ENCODE measurements at regions not wholly inside any gene's neighbourhood (a gene's known extent, or its start where the extent isn't known, plus 50 kb on each side); places are given as distances from the start of the nearest gene placed in this dataset.

DNA sequence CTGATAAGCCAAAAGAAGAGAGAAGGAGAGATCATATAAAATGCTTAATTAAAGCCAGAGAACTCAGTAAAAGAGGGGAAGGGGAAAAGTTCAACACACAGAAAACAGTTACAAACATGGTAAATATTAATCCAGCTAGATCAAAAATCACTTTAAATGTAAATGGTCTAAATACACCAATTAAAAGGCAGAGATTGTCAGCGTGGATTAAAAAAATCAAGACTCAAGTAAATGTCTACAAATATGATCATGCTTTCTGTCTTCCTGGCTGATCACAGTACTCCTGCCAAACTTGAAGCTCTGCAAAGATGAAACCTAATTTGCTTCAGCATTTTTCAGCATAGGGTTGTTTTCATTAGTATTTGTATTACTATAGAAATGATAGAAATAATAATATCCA lies 54.6 kb upstream of the RNF32 start:
- no peak for DNase-seq
- WGBS (ENCODE audit: insufficient coverage): no CpG with 5 or more reads among the region's 1 CpG
- no peak overlapping the region for H3K9ac ChIP-seq (ENCODE audit: low read length)
- Mint-ChIP-seq H3K4me1 (no peaks in the 10 kb centered on the region), H3K27me3 (peaks cover 4% of the 10 kb centered on the region), H3K27ac (no peak overlapping the region), H3K4me3 (no peak overlapping the region), H3K9me3 (ENCODE audit: insufficient read depth) (peaks cover 3% of the 10 kb centered on the region)
- no peak for ATAC-seq (ENCODE audit: low read depth)
- no peaks in the 10 kb centered on the region for H3K79me2 ChIP-seq (ENCODE audit: control insufficient read depth, insufficient read depth, low read length)
- no peak overlapping the region for H3K4me3 ChIP-seq (ENCODE audit: control extremely low read depth in 1 of 5, extremely low read depth in 1 of 5, insufficient read depth in 1 of 5, low read depth in 2 of 5, low read length in 4 of 5)
- no peaks in the 10 kb centered on the region for H4K20me1 ChIP-seq (ENCODE audit: control insufficient read depth, insufficient read depth, low read length, poor library complexity, severe bottlenecking)
- H3K27me3 ChIP-seq (replicated peaks in 1 of 4; ENCODE audit: control extremely low read depth in 1 of 4, control insufficient read depth in 3 of 4, insufficient read depth in 4 of 4, low read length in 3 of 4): no peaks in the 10 kb centered on the region
- TF ChIP-seq EZH2 (IDR thresholded peaks at IDR 0.05; ENCODE audit: borderline replicate concordance, insufficient read depth, low read depth, low read length, poor library complexity, severe bottlenecking): no peak
- TF ChIP-seq, protein P1, sequence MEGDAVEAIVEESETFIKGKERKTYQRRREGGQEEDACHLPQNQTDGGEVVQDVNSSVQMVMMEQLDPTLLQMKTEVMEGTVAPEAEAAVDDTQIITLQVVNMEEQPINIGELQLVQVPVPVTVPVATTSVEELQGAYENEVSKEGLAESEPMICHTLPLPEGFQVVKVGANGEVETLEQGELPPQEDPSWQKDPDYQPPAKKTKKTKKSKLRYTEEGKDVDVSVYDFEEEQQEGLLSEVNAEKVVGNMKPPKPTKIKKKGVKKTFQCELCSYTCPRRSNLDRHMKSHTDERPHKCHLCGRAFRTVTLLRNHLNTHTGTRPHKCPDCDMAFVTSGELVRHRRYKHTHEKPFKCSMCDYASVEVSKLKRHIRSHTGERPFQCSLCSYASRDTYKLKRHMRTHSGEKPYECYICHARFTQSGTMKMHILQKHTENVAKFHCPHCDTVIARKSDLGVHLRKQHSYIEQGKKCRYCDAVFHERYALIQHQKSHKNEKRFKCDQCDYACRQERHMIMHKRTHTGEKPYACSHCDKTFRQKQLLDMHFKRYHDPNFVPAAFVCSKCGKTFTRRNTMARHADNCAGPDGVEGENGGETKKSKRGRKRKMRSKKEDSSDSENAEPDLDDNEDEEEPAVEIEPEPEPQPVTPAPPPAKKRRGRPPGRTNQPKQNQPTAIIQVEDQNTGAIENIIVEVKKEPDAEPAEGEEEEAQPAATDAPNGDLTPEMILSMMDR (IDR thresholded peaks at IDR 0.05): no peak
- no peak overlapping the region for H3K4me2 ChIP-seq (replicated peaks; ENCODE audit: low read depth, low read length, poor library complexity, severe bottlenecking)
- H2AFZ ChIP-seq (ENCODE audit: insufficient read depth, low read depth, low read length, poor library complexity, severe bottlenecking): no peak overlapping the region
- intact Hi-C loops (cut with micrococcal nuclease): no loop called here
- no peaks in the 10 kb centered on the region for H3K36me3 ChIP-seq (replicated peaks in 1 of 2; ENCODE audit: control extremely low read depth in 1 of 2, control insufficient read depth in 1 of 2, extremely low read depth in 1 of 2, insufficient read depth in 2 of 2, low read length in 1 of 2)
- H3K4me1 ChIP-seq (ENCODE audit: control insufficient read depth in 2 of 2, insufficient read depth in 2 of 2, low read length in 2 of 2): no peaks in the 10 kb centered on the region
- no peak overlapping the region for H3K27ac ChIP-seq (ENCODE audit: low read length in 2 of 2)
- ChIA-PET POLR2A (no interaction called here), CTCF (no interaction called here)
- peaks cover 0 to 5% (median 4%) of the 10 kb centered on the region in 3 donors for H3K9me3 ChIP-seq (ENCODE audit: control extremely low read depth in 1 of 3, control insufficient read depth in 2 of 3, insufficient read depth in 1 of 3, low read length in 2 of 3)

DNA sequence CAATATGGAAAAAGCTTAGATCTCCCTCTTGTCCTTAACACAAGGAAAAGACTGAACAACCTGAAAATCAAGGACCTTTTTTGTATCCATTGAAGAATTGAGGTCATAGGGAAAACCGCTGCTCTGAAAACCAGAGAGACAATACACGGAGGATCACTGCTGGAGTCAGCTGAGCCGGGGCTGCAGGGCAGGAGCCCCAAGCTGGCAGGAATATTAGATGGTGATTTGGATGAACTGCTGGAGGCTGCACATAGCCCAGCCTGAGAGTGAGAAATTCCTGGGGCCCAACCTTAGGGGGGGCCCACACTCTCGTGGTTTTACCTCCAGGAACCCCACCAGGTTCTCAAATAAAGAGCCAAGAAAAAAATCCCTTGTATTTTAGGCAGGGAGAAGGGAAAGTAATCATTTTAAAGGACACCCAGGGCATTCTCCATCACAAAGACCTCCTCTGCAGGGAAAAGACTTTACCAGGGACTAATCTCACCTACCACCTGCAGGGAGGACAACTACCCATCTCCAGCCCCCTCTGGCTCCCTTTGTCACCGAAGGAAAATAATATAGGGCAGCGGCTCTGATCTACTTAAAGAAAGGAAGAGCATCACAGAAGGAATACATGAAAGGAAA lies 55.4 kb upstream of the RNF32 start:
- TF ChIP-seq EZH2 (IDR thresholded peaks at IDR 0.05; ENCODE audit: borderline replicate concordance, insufficient read depth, low read depth, low read length, poor library complexity, severe bottlenecking): no peak
- TF ChIP-seq, protein P1 (IDR thresholded peaks at IDR 0.05): no peak
- no peak overlapping the region for H3K4me3 Mint-ChIP-seq
- Histone ChIP-seq H3K9ac (ENCODE audit: low read length) (no peak overlapping the region), H3K9me3 (ENCODE audit: control extremely low read depth in 1 of 3, control insufficient read depth in 2 of 3, insufficient read depth in 1 of 3, low read length in 2 of 3) (peaks cover 0 to 5% (median 4%) of the 10 kb centered on the region in 3 donors), H3K27me3 (replicated peaks in 1 of 4; ENCODE audit: control extremely low read depth in 1 of 4, control insufficient read depth in 3 of 4, insufficient read depth in 4 of 4, low read length in 3 of 4) (no peaks in the 10 kb centered on the region), H3K79me2 (ENCODE audit: control insufficient read depth, insufficient read depth, low read length) (no peaks in the 10 kb centered on the region), H3K36me3 (replicated peaks in 1 of 2; ENCODE audit: control extremely low read depth in 1 of 2, control insufficient read depth in 1 of 2, extremely low read depth in 1 of 2, insufficient read depth in 2 of 2, low read length in 1 of 2) (no peaks in the 10 kb centered on the region), H3K27ac (ENCODE audit: low read length in 2 of 2) (no peak overlapping the region), H3K4me3 (ENCODE audit: control extremely low read depth in 1 of 5, extremely low read depth in 1 of 5, insufficient read depth in 1 of 5, low read depth in 2 of 5, low read length in 4 of 5) (no peak overlapping the region), H2AFZ (ENCODE audit: insufficient read depth, low read depth, low read length, poor library complexity, severe bottlenecking) (no peak overlapping the region), H3K4me2 (replicated peaks; ENCODE audit: low read depth, low read length, poor library complexity, severe bottlenecking) (no peak overlapping the region), H4K20me1 (ENCODE audit: control insufficient read depth, insufficient read depth, low read length, poor library complexity, severe bottlenecking) (no peaks in the 10 kb centered on the region), H3K4me1 (ENCODE audit: control insufficient read depth in 2 of 2, insufficient read depth in 2 of 2, low read length in 2 of 2) (no peaks in the 10 kb centered on the region)
- 75% methylated on average over 3 of the region's 6 CpGs for WGBS (ENCODE audit: insufficient coverage)
- ChIA-PET CTCF (no interaction called here), POLR2A (no interaction called here)
- H3K27ac Mint-ChIP-seq: no peak overlapping the region
- H3K9me3 Mint-ChIP-seq (ENCODE audit: insufficient read depth): peaks cover 3% of the 10 kb centered on the region
- intact Hi-C loops (cut with micrococcal nuclease): no loop called here
- no peak for DNase-seq
- ATAC-seq (ENCODE audit: low read depth): no peak
- peaks cover 4% of the 10 kb centered on the region for H3K27me3 Mint-ChIP-seq
- H3K4me1 Mint-ChIP-seq: no peaks in the 10 kb centered on the region

Measured in B cell (primary cell).